ENCODE measurements at regions not wholly inside any gene's neighbourhood (a gene's known extent, or its start where the extent isn't known, plus 50 kb on each side); places are given as distances from the start of the nearest gene placed in this dataset.

DNA sequence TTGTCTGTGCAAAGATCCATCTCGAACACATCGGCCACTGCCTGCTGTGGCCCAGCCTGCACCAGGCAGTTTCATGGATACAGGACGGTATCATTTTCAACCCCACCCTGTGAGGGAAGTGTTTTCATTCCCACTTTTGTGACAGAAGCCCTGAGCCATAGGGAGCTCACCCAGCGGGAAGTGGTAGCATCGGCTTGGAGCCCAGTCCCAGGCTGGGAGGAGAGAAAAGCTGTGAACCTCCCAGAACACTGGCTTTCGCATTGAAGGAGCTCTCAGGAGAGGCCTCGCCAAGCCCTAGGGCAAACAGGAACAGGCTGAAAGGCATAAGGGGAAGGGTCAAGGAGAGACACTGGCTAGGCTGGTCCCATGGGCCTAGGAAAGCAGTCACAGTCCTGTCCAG is 166.1 kb downstream of the TFCP2L1 start:
- TF ChIP-seq EZH2 (IDR thresholded peaks at IDR 0.05; ENCODE audit: borderline replicate concordance, insufficient read depth, low read length, poor library complexity, severe bottlenecking) (no peak), EP300 (conservative IDR thresholded peaks at IDR 0.05; ENCODE audit: poor library complexity, severe bottlenecking) (no peak)

Data from neural cell (in vitro differentiated cells).